Caco-2 (cell line): ENCODE measurements at regions not wholly inside any gene's neighbourhood (a gene's known extent, or its start where the extent isn't known, plus 50 kb on each side); places are given as distances from the start of the nearest gene placed in this dataset.

Source experiments
- BruUV-seq: library from RNA; stranded (reverse); fragments of 400-500 nt; replicated peaks from 2 replicates; lab custom pipeline; 2021; lab: Mats Ljungman, UMichigan
- CTCF ChIA-PET: fragments of 300-600 bp; sonication (Branson Sonifier 250); formaldehyde crosslinking; loops from one replicate; lab custom pipeline; 2022; ENCODE audit warnings: antibody characterized with exemption; lab: Charles Lee
- POLR2A ChIA-PET: fragments of 300-600 bp; sonication (Branson Sonifier 250); formaldehyde crosslinking; loops from one replicate; lab custom pipeline; 2022; ENCODE audit warnings: antibody characterized with exemption; lab: Charles Lee
- DNase-seq, 2 experiments: peaks; one replicate each; pipeline versions ENCODE4 v3.0.0 to v3.0.0-alpha.2; 2020 to 2022
- H3K27me3 ChIP-seq: replicated peaks from 2 replicates; pipeline ENCODE4 v1.6.0; 2011; ENCODE audit warnings: low read length; ENCODE audit not compliant: control insufficient read depth, insufficient read depth
- H3K36me3 ChIP-seq: 2 replicates; pipeline ENCODE4 v1.5.1; 2011; ENCODE audit warnings: low read length; ENCODE audit not compliant: control insufficient read depth, insufficient read depth
- H3K4me1 ChIP-seq: fragments of 250-450 bp; sonication (Bioruptor Pico); 2 replicates; pipeline ENCODE4 v1.5.1; 2020; ENCODE audit warnings: mild to moderate bottlenecking
- H3K4me3 ChIP-seq: 2 replicates; pipeline ENCODE4 v1.5.1; 2011; ENCODE audit warnings: low read depth, mild to moderate bottlenecking, control low read depth, low read length
- H3K9me3 ChIP-seq: fragments of 250-450 bp; sonication (Bioruptor Pico); 2 replicates; pipeline ENCODE4 v1.5.1; 2020; ENCODE audit warnings: mild to moderate bottlenecking, moderate library complexity
- H3K27ac Mint-ChIP-seq: one replicate; pipeline ENCODE4 v1.8.0; 2022; ENCODE audit warnings: mixed read lengths; ENCODE audit not compliant: unreplicated experiment
- H3K27me3 Mint-ChIP-seq: one replicate; pipeline ENCODE4 v1.8.0; 2022; ENCODE audit warnings: mixed read lengths; ENCODE audit not compliant: insufficient read depth, unreplicated experiment
- H3K36me3 Mint-ChIP-seq: one replicate; pipeline ENCODE4 v1.8.0; 2022; ENCODE audit warnings: mild to moderate bottlenecking, mixed read lengths; ENCODE audit not compliant: insufficient read depth, unreplicated experiment
- H3K4me1 Mint-ChIP-seq: one replicate; pipeline ENCODE4 v1.8.0; 2022; ENCODE audit warnings: low read depth, mixed read lengths; ENCODE audit not compliant: unreplicated experiment
- H3K4me3 Mint-ChIP-seq: one replicate; pipeline ENCODE4 v1.8.0; 2022; ENCODE audit warnings: mild to moderate bottlenecking, moderate library complexity, mixed read lengths; ENCODE audit not compliant: unreplicated experiment
- H3K9me3 Mint-ChIP-seq: one replicate; pipeline ENCODE4 v1.8.0; 2022; ENCODE audit warnings: mixed read lengths; ENCODE audit not compliant: unreplicated experiment
- intact Hi-C: fragments of 100-400 bp; cut with micrococcal nuclease; formaldehyde crosslinking; loops from one replicate; pipeline ENCODE4 v1.10.0; 2022; ENCODE audit not compliant: unreplicated experiment
- TF ChIP-seq, protein P1 (sequence below), 2 experiments: fragments of 200-600 bp in 1 of 2; IDR thresholded peaks; 1 replicate in 1 of 2; 2 replicates in 1 of 2; pipeline versions ENCODE4 v1.5.1 to v1.8.0; 2011 to 2022; ENCODE audit warnings: antibody characterized with exemption in 1 of 2, control low read depth in 1 of 2, inconsistent platforms in 1 of 2, low read depth in 1 of 2, low read length in 1 of 2, mild to moderate bottlenecking in 1 of 2, moderate library complexity in 1 of 2; ENCODE audit not compliant: insufficient read depth in 1 of 2, severe bottlenecking in 1 of 2, unreplicated experiment in 1 of 2

DNA sequence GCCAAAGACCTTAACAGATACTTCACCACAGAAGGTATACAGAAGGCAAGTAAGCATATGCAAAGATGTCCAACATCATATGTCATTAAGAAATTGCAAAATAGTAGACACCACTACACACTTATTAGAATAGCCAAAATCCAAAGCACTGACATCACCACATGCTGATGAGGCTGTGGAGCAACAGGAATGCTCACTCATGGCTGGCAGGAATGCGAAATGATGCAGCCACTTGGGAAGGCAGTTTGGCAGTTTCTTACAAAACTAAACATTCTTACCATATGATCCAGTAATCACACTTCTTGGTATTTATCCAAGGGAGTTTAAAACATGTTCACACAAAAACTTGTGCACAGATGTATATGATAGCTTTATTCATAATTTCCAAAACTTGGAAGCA lies 261.2 kb upstream of the AJAP1 start:
- Mint-ChIP-seq H3K4me3 (no peak overlapping the region), H3K36me3 (no peaks in the 10 kb centered on the region), H3K9me3 (no peaks in the 10 kb centered on the region), H3K27me3 (peaks cover 5% of the 10 kb centered on the region), H3K27ac (no peak overlapping the region), H3K4me1 (no peaks in the 10 kb centered on the region)
- Histone ChIP-seq H3K36me3 (no peaks in the 10 kb centered on the region), H3K4me1 (no peaks in the 10 kb centered on the region), H3K4me3 (no peak overlapping the region), H3K27me3 (no peaks in the 10 kb centered on the region), H3K9me3 (no peaks in the 10 kb centered on the region)
- ChIA-PET POLR2A (no interaction called here), CTCF (no interaction called here)
- BruUV-seq = no TSS peak
- TF ChIP-seq, protein P1, sequence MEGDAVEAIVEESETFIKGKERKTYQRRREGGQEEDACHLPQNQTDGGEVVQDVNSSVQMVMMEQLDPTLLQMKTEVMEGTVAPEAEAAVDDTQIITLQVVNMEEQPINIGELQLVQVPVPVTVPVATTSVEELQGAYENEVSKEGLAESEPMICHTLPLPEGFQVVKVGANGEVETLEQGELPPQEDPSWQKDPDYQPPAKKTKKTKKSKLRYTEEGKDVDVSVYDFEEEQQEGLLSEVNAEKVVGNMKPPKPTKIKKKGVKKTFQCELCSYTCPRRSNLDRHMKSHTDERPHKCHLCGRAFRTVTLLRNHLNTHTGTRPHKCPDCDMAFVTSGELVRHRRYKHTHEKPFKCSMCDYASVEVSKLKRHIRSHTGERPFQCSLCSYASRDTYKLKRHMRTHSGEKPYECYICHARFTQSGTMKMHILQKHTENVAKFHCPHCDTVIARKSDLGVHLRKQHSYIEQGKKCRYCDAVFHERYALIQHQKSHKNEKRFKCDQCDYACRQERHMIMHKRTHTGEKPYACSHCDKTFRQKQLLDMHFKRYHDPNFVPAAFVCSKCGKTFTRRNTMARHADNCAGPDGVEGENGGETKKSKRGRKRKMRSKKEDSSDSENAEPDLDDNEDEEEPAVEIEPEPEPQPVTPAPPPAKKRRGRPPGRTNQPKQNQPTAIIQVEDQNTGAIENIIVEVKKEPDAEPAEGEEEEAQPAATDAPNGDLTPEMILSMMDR (IDR thresholded peaks at IDR 0.05; ENCODE audit: insufficient read depth in 1 of 2, low read depth in 1 of 2, low read length in 1 of 2, severe bottlenecking in 1 of 2, unreplicated experiment in 1 of 2) = no peak
- no peak for DNase-seq
- intact Hi-C loops = no loop called here

DNA sequence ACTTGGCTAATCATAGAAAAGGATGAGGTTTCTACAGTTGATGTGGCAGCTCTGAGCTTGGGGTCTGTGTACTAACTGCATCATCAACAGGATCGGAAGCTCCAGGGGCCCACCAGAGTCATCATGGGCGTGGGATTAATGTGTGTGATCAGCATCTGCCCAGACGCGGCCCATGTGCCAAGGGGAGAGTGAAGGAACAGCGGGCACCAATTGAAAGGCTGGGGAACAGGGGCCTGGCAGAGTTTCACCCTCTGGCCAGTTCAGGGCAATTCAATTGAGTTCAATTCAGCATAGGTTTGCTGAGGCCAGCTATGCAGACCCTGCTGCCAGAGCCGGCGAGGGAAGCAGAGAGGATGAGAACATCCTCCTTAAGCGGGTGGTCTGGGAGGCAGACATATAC lies 260.0 kb upstream of the AJAP1 start:
- Histone ChIP-seq H3K27me3 (no peaks in the 10 kb centered on the region), H3K9me3 (no peaks in the 10 kb centered on the region), H3K4me1 (no peaks in the 10 kb centered on the region), H3K4me3 (no peak overlapping the region), H3K36me3 (no peaks in the 10 kb centered on the region)
- no peak for DNase-seq
- no peak overlapping the region for H3K27ac Mint-ChIP-seq
- H3K36me3 Mint-ChIP-seq = no peaks in the 10 kb centered on the region
- no TSS peak for BruUV-seq
- H3K4me1 Mint-ChIP-seq = no peaks in the 10 kb centered on the region
- ChIA-PET POLR2A (no interaction called here), CTCF (no interaction called here)
- no peaks in the 10 kb centered on the region for H3K9me3 Mint-ChIP-seq
- TF ChIP-seq, protein P1 (IDR thresholded peaks at IDR 0.05; ENCODE audit: insufficient read depth in 1 of 2, low read depth in 1 of 2, low read length in 1 of 2, severe bottlenecking in 1 of 2, unreplicated experiment in 1 of 2) = no peak
- no peak overlapping the region for H3K4me3 Mint-ChIP-seq
- intact Hi-C loops = no loop called here
- peaks cover 5% of the 10 kb centered on the region for H3K27me3 Mint-ChIP-seq

DNA sequence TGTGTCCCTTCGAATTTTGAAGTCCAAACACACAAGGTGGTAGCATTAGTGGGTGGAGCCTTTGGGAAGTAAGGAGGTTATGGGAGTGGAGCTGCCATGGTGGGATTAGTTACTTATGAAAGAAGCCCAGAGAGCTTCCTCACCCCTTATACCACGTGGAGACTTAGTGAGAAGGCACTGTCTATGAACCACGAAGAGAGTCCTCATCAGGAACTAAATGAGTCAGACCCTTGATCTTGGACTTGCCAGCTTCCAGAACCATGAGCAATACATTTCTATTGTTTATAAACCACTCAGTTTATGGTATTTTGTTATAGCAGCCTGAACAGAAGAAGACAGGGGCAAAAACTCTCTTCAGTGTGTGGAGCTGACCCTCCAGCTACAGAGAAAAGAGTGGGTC lies 259.3 kb upstream of the AJAP1 start:
- H3K4me1 ChIP-seq = no peaks in the 10 kb centered on the region
- Mint-ChIP-seq H3K27ac (no peak overlapping the region), H3K4me3 (no peak overlapping the region), H3K4me1 (no peaks in the 10 kb centered on the region), H3K27me3 (peaks cover 5% of the 10 kb centered on the region), H3K9me3 (no peaks in the 10 kb centered on the region), H3K36me3 (no peaks in the 10 kb centered on the region)
- no peaks in the 10 kb centered on the region for H3K27me3 ChIP-seq
- intact Hi-C loops = no loop called here
- DNase-seq = no peak
- no peak overlapping the region for H3K4me3 ChIP-seq
- no TSS peak for BruUV-seq
- no peaks in the 10 kb centered on the region for H3K36me3 ChIP-seq
- ChIA-PET POLR2A (no interaction called here), CTCF (no interaction called here)
- TF ChIP-seq, protein P1 (IDR thresholded peaks at IDR 0.05; ENCODE audit: insufficient read depth in 1 of 2, low read depth in 1 of 2, low read length in 1 of 2, severe bottlenecking in 1 of 2, unreplicated experiment in 1 of 2) = no peak
- no peaks in the 10 kb centered on the region for H3K9me3 ChIP-seq
